Bronchial epithelial cell (primary cell): ENCODE measurements at regions not wholly inside any gene's neighbourhood (a gene's known extent, or its start where the extent isn't known, plus 50 kb on each side); places are given as distances from the start of the nearest gene placed in this dataset.

Experiments
- DNase-seq: peaks from one replicate; pipeline ENCODE4 v3.0.0-alpha.2; 2010; ENCODE audit warnings: low read depth
- FAIRE-seq: peaks from 2 replicates; lab custom pipeline; 2011; peaks lifted over from hg19 to GRCh38; lab: Jason Lieb, UNC
- H3K27me3 ChIP-seq: 2 replicates; pipeline ENCODE4 v1.5.1; 2011; ENCODE audit warnings: low read length; ENCODE audit not compliant: control insufficient read depth, insufficient read depth
- H3K36me3 ChIP-seq: 2 replicates; pipeline ENCODE4 v1.5.1; 2011; ENCODE audit warnings: low read length; ENCODE audit not compliant: control insufficient read depth, insufficient read depth
- H3K4me3 ChIP-seq: 2 replicates; pipeline ENCODE4 v1.5.1; 2011; ENCODE audit warnings: mild to moderate bottlenecking, low read depth, low read length, control low read depth
- TF ChIP-seq, protein P1 (sequence below): IDR thresholded peaks from 2 replicates; pipeline ENCODE4 v1.5.1; 2011; ENCODE audit warnings: mild to moderate bottlenecking, moderate library complexity, low read length, control low read depth, inconsistent platforms; ENCODE audit not compliant: insufficient read depth, severe bottlenecking

DNA sequence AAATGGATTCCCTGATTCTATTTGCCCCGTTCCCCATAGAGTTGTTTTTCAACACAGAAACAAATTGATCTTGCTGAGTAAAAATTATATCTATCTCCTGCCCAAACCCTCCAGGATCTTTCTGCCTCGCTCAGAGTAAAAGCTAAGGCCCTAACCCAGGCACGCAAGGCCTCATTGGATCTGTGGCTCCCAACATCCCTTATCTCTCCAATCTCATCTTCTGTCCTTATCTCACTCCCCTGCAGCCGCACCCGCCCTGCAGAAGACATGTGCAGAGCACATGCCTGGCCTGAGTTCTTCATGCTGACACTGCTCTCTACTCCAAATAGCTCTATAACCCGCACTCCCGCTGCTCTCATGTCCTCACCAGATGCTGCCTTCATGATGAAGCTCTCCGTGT lies 543.8 kb upstream of the ZFP42 start:
- DNase-seq (no peak), FAIRE-seq (no peak)
- Histone ChIP-seq H3K36me3 (no peaks in the 10 kb centered on the region), H3K27me3 (no peaks in the 10 kb centered on the region), H3K4me3 (no peak overlapping the region)
- TF ChIP-seq, protein P1, sequence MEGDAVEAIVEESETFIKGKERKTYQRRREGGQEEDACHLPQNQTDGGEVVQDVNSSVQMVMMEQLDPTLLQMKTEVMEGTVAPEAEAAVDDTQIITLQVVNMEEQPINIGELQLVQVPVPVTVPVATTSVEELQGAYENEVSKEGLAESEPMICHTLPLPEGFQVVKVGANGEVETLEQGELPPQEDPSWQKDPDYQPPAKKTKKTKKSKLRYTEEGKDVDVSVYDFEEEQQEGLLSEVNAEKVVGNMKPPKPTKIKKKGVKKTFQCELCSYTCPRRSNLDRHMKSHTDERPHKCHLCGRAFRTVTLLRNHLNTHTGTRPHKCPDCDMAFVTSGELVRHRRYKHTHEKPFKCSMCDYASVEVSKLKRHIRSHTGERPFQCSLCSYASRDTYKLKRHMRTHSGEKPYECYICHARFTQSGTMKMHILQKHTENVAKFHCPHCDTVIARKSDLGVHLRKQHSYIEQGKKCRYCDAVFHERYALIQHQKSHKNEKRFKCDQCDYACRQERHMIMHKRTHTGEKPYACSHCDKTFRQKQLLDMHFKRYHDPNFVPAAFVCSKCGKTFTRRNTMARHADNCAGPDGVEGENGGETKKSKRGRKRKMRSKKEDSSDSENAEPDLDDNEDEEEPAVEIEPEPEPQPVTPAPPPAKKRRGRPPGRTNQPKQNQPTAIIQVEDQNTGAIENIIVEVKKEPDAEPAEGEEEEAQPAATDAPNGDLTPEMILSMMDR = no peak

DNA sequence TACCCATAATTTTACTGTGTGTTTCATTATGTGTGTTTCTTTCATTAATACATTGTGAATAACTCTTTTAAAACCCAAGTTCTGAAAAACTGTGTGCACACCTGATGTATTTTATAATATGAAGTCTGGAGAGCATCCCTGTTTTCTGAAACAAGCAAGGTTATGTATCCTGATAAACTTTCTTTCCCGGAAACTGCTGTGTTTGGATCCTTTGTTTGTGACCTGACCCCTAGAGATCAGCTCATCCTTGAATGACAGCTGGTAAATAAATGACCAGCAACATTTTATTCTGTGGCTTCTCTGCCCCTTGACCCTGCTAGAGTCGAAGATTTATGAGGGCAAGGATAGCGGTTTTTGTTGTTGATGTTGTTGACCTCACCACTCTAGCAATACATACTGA lies 535.6 kb upstream of the ZFP42 start:
- DNase-seq = no peak
- no peaks in the 10 kb centered on the region for H3K36me3 ChIP-seq
- TF ChIP-seq, protein P1 = no peak
- no peak overlapping the region for H3K4me3 ChIP-seq
- no peak for FAIRE-seq
- no peaks in the 10 kb centered on the region for H3K27me3 ChIP-seq

DNA sequence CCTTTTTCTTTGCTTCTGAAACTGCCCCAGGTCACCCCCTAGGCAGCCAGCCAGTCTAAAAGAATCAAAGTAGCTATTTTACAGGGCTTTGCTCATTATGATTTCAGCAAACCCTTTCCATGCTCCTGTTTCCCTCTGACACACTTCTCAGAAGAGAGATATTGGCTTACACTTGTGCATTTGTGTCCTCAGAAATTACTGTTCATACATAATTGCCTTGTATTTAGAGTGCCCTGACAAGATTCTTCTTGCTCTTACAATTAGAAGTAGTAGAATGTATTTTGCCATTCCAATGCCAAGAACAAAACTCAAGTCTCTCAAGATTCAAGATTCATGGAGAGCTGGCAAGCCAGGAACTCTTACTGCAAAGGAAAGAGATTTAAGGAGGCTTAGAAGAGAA lies 531.0 kb upstream of the ZFP42 start:
- Histone ChIP-seq H3K27me3 (peaks cover 3% of the 10 kb centered on the region), H3K4me3 (no peak overlapping the region)

DNA sequence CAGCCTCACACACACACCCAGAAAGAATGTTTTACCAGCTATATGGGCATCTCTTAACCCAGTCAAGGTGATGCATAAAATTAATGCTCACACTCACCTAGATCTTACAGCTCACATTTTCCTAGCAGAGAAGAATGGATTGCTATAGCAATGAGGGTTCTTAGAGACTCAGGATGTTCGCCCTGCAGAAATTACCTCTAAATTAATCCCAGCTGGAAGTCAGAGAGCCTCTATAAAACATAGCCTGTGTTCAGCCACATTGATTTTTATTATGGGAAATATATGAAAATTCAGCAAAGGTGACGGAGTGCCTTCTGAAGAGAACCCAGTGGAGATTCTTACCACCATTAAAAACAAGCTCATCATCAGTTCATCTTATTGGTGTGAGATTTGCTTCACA lies 528.3 kb upstream of the ZFP42 start:
- DNase-seq (no peak), FAIRE-seq (no peak)
- H3K27me3 ChIP-seq = peaks cover 3% of the 10 kb centered on the region
- H3K36me3 ChIP-seq = no peaks in the 10 kb centered on the region
- TF ChIP-seq, protein P1 = no peak
- H3K4me3 ChIP-seq = no peak overlapping the region

More for the DNA sequence above, 531.0 kb upstream of the ZFP42 start:
- FAIRE-seq (no peak), DNase-seq (no peak)
- TF ChIP-seq, protein P1 = no peak
- H3K36me3 ChIP-seq = no peaks in the 10 kb centered on the region

DNA sequence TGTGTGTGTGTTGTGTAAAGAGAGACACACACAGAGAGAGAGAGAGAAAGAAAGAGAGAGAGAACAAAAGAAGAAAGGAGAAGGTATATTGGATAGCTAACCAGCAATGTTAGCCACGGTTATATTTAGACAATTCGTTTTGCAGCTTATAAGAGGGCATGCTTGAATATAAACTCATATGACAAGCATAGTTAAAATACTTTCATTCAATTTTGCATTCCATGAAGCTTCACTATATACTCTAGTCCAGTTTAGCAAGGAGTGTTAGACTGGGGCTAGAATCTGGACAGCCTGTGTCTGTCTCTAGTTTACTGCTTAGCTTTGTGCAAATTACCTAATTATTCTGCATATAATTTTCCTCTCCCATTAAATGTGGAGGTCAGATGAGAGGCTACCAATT lies 525.9 kb upstream of the ZFP42 start:
- Histone ChIP-seq H3K36me3 (no peaks in the 10 kb centered on the region), H3K4me3 (no peak overlapping the region), H3K27me3 (peaks cover 3% of the 10 kb centered on the region)
- TF ChIP-seq, protein P1 = no peak
- no peak for DNase-seq
- FAIRE-seq = no peak

DNA sequence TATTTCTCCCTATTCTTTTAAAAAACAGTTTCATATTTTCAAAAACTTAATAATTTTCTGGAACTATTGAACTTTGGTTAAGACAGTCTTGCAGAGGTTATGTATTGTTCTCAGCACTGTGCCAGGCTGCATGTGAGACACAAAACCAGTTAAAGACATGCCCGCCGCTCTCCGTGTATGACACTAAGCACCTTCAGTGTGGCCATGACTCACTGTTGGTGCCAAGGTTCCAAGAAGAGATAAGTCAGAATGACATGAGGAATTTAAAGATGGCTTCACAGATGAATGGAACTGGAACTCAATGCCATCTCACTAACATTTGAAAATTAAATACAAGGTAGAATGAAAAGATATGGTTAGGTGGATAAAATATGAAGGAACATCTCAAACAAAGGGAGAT lies 525.5 kb upstream of the ZFP42 start:
- no peak for DNase-seq
- Histone ChIP-seq H3K4me3 (no peak overlapping the region), H3K36me3 (no peaks in the 10 kb centered on the region), H3K27me3 (peaks cover 3% of the 10 kb centered on the region)
- FAIRE-seq = no peak
- TF ChIP-seq, protein P1 = no peak
